CD14-positive monocyte (primary cell): ENCODE measurements at regions not wholly inside any gene's neighbourhood (a gene's known extent, or its start where the extent isn't known, plus 50 kb on each side); places are given as distances from the start of the nearest gene placed in this dataset.

Source experiments
- DNase-seq, 3 donors: peaks; one replicate each; pipeline ENCODE4 v3.0.0-alpha.2; 2011 to 2022
- H2AFZ ChIP-seq: 2 replicates; pipeline ENCODE4 v1.6.0; 2012; ENCODE audit warnings: mild to moderate bottlenecking, low read depth, low read length, inconsistent platforms; ENCODE audit not compliant: insufficient read depth, poor library complexity, severe bottlenecking
- H3K27ac ChIP-seq, 2 donors: 1 replicate in 1 of 2; 2 replicates in 1 of 2; pipeline ENCODE4 v1.5.1; 2012 to 2013; ENCODE audit warnings: low read length in 2 of 2, control low read depth in 1 of 2, inconsistent platforms in 1 of 2, low read depth in 1 of 2, mild to moderate bottlenecking in 1 of 2
- H3K27me3 ChIP-seq, 2 donors: one replicate each; pipeline versions ENCODE4 v1.6.0 to v1.6.1; 2011 to 2013; ENCODE audit warnings: low read length in 2 of 2; ENCODE audit not compliant: control insufficient read depth in 2 of 2, insufficient read depth in 2 of 2
- H3K36me3 ChIP-seq, 2 donors: replicated peaks in 1 of 2; 1 replicate in 1 of 2; 2 replicates in 1 of 2; pipeline versions ENCODE4 v1.5.1 to v1.6.1; 2012 to 2013; ENCODE audit warnings: low read length in 2 of 2, control low read depth in 1 of 2, inconsistent platforms in 1 of 2, mild to moderate bottlenecking in 1 of 2; ENCODE audit not compliant: insufficient read depth in 2 of 2, control insufficient read depth in 1 of 2
- H3K4me1 ChIP-seq, 2 donors: 1 replicate in 1 of 2; 2 replicates in 1 of 2; pipeline versions ENCODE4 v1.5.1 to v1.6.1; 2012 to 2013; ENCODE audit warnings: low read length in 2 of 2, control low read depth in 1 of 2, inconsistent platforms in 1 of 2, mild to moderate bottlenecking in 1 of 2, moderate library complexity in 1 of 2; ENCODE audit not compliant: insufficient read depth in 2 of 2, control insufficient read depth in 1 of 2
- H3K4me2 ChIP-seq: replicated peaks from 2 replicates; pipeline ENCODE3; 2012; ENCODE audit warnings: low read length, moderate library complexity, mild to moderate bottlenecking; ENCODE audit not compliant: poor library complexity, severe bottlenecking; ENCODE audit errors: extremely low read depth
- H3K4me3 ChIP-seq, 3 experiments: fragments of 200-600 bp in 1 of 3; sonication (generic) in 1 of 3; replicated peaks in 1 of 3; 1 replicate in 2 of 3; 2 replicates in 1 of 3; pipeline ENCODE4 v1.5.1; 2011 to 2013; ENCODE audit warnings: low read length in 3 of 3, mild to moderate bottlenecking in 3 of 3, control low read depth in 2 of 3, low read depth in 2 of 3, inconsistent platforms in 1 of 3, moderate library complexity in 1 of 3
- H3K79me2 ChIP-seq: 2 replicates; pipeline ENCODE4 v1.6.0; 2012; ENCODE audit warnings: mild to moderate bottlenecking, control low read depth, inconsistent platforms, low read length, moderate library complexity; ENCODE audit not compliant: insufficient read depth
- H3K9ac ChIP-seq: 2 replicates; pipeline ENCODE4 v1.6.0; 2017; ENCODE audit warnings: low read length, mild to moderate bottlenecking; ENCODE audit not compliant: insufficient read depth, poor library complexity, severe bottlenecking
- H3K9me3 ChIP-seq, 2 donors: replicated peaks in 1 of 2; 1 replicate in 1 of 2; 2 replicates in 1 of 2; pipeline versions ENCODE4 v1.5.1 to v1.6.1; 2012 to 2013; ENCODE audit warnings: low read length in 2 of 2, control low read depth in 1 of 2; ENCODE audit not compliant: control insufficient read depth in 1 of 2, insufficient read depth in 1 of 2
- H4K20me1 ChIP-seq: 2 replicates; pipeline ENCODE4 v1.6.0; 2012; ENCODE audit warnings: mild to moderate bottlenecking, low read length, control low read depth, moderate library complexity; ENCODE audit not compliant: insufficient read depth
- H3K27ac Mint-ChIP-seq, 7 donors: one replicate each; pipeline ENCODE4 v1.8.0; 2020; ENCODE audit warnings: mild to moderate bottlenecking in 7 of 7, mixed read lengths in 7 of 7, moderate library complexity in 6 of 7, inconsistent platforms in 2 of 7
- H3K27me3 Mint-ChIP-seq, 3 donors: one replicate each; pipeline ENCODE4 v1.8.0; 2021 to 2022; ENCODE audit warnings: low read depth in 3 of 3, mild to moderate bottlenecking in 3 of 3, mixed read lengths in 3 of 3, moderate library complexity in 3 of 3, inconsistent platforms in 1 of 3
- H3K36me3 Mint-ChIP-seq, 2 donors: one replicate each; pipeline ENCODE4 v1.8.0; 2020; ENCODE audit warnings: mixed read lengths in 2 of 2, inconsistent platforms in 1 of 2, mild to moderate bottlenecking in 1 of 2
- H3K4me1 Mint-ChIP-seq: one replicate; pipeline ENCODE4 v1.8.0; 2020; ENCODE audit warnings: mild to moderate bottlenecking, mixed read lengths
- H3K4me3 Mint-ChIP-seq, 2 donors: one replicate each; pipeline ENCODE4 v1.8.0; 2020; ENCODE audit warnings: mild to moderate bottlenecking in 2 of 2, mixed read lengths in 2 of 2, moderate library complexity in 1 of 2
- H3K9me3 Mint-ChIP-seq, 7 donors: one replicate each; pipeline ENCODE4 v1.8.0; 2020 to 2022; ENCODE audit warnings: mixed read lengths in 7 of 7, mild to moderate bottlenecking in 6 of 7, moderate library complexity in 6 of 7, inconsistent platforms in 2 of 7
- CTCF ChIP-seq: fragments of 200-600 bp; IDR thresholded peaks from one replicate; pipeline ENCODE4 v1.8.0; 2022; ENCODE audit warnings: antibody characterized with exemption, mild to moderate bottlenecking
- WGBS: methylation state at CpG from one replicate; pipeline ENCODE4 v1.1.5; 2013; ENCODE audit warnings: missing lambda C conversion rate; ENCODE audit not compliant: insufficient coverage; 5-methylcytosine and 5-hydroxymethylcytosine counted together
- intact Hi-C, 2 donors: fragments of 100-400 bp; cut with micrococcal nuclease; formaldehyde crosslinking; loops; one replicate each; pipeline versions ENCODE4 v1.15.0 to v1.15.1; 2023

GRCh38 chr11:82365351-82365750 lies 368.3 kb downstream of the FAM181B start:
- H3K9ac ChIP-seq = no peak overlapping the region
- H3K4me2 ChIP-seq = no peak overlapping the region
- H3K4me3 ChIP-seq = no peak overlapping the region
- no peak for TF ChIP-seq CTCF
- H3K4me3 Mint-ChIP-seq = no peak overlapping the region
- no peak for DNase-seq
- H3K27me3 ChIP-seq = no peaks in the 10 kb centered on the region
- no peaks in the 10 kb centered on the region for H3K36me3 ChIP-seq
- H3K79me2 ChIP-seq = no peaks in the 10 kb centered on the region
- WGBS = no CpG with 5 or more reads among the region's 2 CpGs
- no peaks in the 10 kb centered on the region for H3K36me3 Mint-ChIP-seq
- H2AFZ ChIP-seq = no peak overlapping the region
- H3K4me1 Mint-ChIP-seq = no peaks in the 10 kb centered on the region
- H3K9me3 ChIP-seq = no peaks in the 10 kb centered on the region
- H3K4me1 ChIP-seq = no peaks in the 10 kb centered on the region
- intact Hi-C loops = no loop called here
- H3K9me3 Mint-ChIP-seq = peaks cover 0 to 2% (median 0%) of the 10 kb centered on the region in 7 donors
- H3K27me3 Mint-ChIP-seq = no peaks in the 10 kb centered on the region
- no peak overlapping the region for H3K27ac ChIP-seq
- H4K20me1 ChIP-seq = no peaks in the 10 kb centered on the region
- H3K27ac Mint-ChIP-seq = no peak overlapping the region

- H3K4me3 ChIP-seq = no peak overlapping the region
- intact Hi-C loops = no loop called here
- no peak overlapping the region for H3K9ac ChIP-seq
- no peaks in the 10 kb centered on the region for H3K36me3 ChIP-seq
- no peaks in the 10 kb centered on the region for H4K20me1 ChIP-seq
- H3K79me2 ChIP-seq = no peaks in the 10 kb centered on the region
- Mint-ChIP-seq H3K4me3 (no peak overlapping the region), H3K9me3 (peaks cover 0 to 2% (median 2%) of the 10 kb centered on the region in 7 donors), H3K36me3 (no peaks in the 10 kb centered on the region), H3K27me3 (no peaks in the 10 kb centered on the region), H3K4me1 (no peaks in the 10 kb centered on the region), H3K27ac (no peak overlapping the region)
- no peak overlapping the region for H3K27ac ChIP-seq
- TF ChIP-seq CTCF = no peak
- no peak for DNase-seq
- no peaks in the 10 kb centered on the region for H3K9me3 ChIP-seq
- no peaks in the 10 kb centered on the region for H3K4me1 ChIP-seq
- 76% methylated on average over 2 of the region's 2 CpGs for WGBS
- H3K4me2 ChIP-seq = no peak overlapping the region
- no peaks in the 10 kb centered on the region for H3K27me3 ChIP-seq
- H2AFZ ChIP-seq = no peak overlapping the region
Measured at GRCh38 chr11:82356316-82356715, 377.3 kb downstream of the FAM181B start.
